NB4 (cell line): ENCODE measurements at regions not wholly inside any gene's neighbourhood (a gene's known extent, or its start where the extent isn't known, plus 50 kb on each side); places are given as distances from the start of the nearest gene placed in this dataset.

Source experiments
- MYC ChIP-seq: IDR thresholded peaks from 2 replicates; pipeline ENCODE4 v1.6.1; 2011; ENCODE audit warnings: low read depth, low read length
- POLR2A ChIP-seq: IDR thresholded peaks from 2 replicates; pipeline ENCODE4 v1.6.1; 2011; ENCODE audit warnings: mild to moderate bottlenecking; ENCODE audit not compliant: insufficient read length; ENCODE audit errors: extremely low read depth
- TF ChIP-seq, protein P1 (sequence below): IDR thresholded peaks from one replicate; pipeline ENCODE4 v1.5.1; 2012; ENCODE audit warnings: low read depth, low read length

DNA sequence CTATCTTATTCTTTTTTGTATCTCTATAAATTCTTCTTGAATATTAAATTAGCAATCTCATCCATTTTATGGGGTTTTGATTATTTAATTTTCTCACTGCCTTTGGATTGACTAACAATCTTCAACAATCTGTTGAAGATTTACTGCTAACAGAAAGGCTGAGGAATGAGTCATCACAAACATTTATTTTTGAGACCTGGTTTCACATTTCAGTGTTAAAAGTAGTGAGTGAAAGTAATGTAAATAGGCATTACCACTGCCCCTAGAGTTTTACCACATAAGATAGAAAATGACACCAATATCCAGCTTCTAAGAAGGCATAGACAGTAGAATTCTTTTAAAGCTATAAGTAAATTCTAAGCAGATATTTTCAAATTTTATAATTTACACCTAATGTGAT, 472.8 kb downstream of the OLFM4 start:
- TF ChIP-seq POLR2A (no peak), MYC (no peak)
- TF ChIP-seq, protein P1, sequence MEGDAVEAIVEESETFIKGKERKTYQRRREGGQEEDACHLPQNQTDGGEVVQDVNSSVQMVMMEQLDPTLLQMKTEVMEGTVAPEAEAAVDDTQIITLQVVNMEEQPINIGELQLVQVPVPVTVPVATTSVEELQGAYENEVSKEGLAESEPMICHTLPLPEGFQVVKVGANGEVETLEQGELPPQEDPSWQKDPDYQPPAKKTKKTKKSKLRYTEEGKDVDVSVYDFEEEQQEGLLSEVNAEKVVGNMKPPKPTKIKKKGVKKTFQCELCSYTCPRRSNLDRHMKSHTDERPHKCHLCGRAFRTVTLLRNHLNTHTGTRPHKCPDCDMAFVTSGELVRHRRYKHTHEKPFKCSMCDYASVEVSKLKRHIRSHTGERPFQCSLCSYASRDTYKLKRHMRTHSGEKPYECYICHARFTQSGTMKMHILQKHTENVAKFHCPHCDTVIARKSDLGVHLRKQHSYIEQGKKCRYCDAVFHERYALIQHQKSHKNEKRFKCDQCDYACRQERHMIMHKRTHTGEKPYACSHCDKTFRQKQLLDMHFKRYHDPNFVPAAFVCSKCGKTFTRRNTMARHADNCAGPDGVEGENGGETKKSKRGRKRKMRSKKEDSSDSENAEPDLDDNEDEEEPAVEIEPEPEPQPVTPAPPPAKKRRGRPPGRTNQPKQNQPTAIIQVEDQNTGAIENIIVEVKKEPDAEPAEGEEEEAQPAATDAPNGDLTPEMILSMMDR: no peak
